Upper lobe of right lung (tissue), 1 donor: ENCODE measurements at regions not wholly inside any gene's neighbourhood (a gene's known extent, or its start where the extent isn't known, plus 50 kb on each side); places are given as distances from the start of the nearest gene placed in this dataset.

Source experiments
- ATAC-seq: fragments of 200-7000 bp; cut with Tn5 transposase; one replicate; pipeline ENCODE4 v1.9.1; 2020; ENCODE audit warnings: mild to moderate bottlenecking, moderate library complexity
- DNase-seq: peaks from one replicate; pipeline ENCODE4 v3.0.0-alpha.2; 2020
- H3K27ac ChIP-seq: fragments of 200-600 bp; one replicate; pipeline ENCODE4 v1.8.0; 2022
- H3K27me3 ChIP-seq: fragments of 200-600 bp; one replicate; pipeline ENCODE4 v1.8.0; 2022; ENCODE audit warnings: mild to moderate bottlenecking
- H3K36me3 ChIP-seq: fragments of 200-600 bp; one replicate; pipeline ENCODE4 v1.8.0; 2022
- H3K4me1 ChIP-seq: fragments of 200-600 bp; one replicate; pipeline ENCODE4 v1.8.0; 2022
- H3K4me3 ChIP-seq: fragments of 200-600 bp; one replicate; pipeline ENCODE4 v1.8.0; 2022; ENCODE audit warnings: mild to moderate bottlenecking
- H3K9me3 ChIP-seq: fragments of 200-600 bp; one replicate; pipeline ENCODE4 v1.8.0; 2022
- intact Hi-C: fragments of 100-400 bp; cut with DNase I; formaldehyde crosslinking; loops from one replicate; pipeline ENCODE4 v1.11.0; 2022
- TF ChIP-seq, protein P1 (sequence below): fragments of 200-600 bp; IDR thresholded peaks from one replicate; pipeline ENCODE4 v1.8.0; 2022; ENCODE audit warnings: antibody characterized with exemption
- donor health status: DM: no; HTN: yes; CAD: no; lungs with severe emphysema.

DNA sequence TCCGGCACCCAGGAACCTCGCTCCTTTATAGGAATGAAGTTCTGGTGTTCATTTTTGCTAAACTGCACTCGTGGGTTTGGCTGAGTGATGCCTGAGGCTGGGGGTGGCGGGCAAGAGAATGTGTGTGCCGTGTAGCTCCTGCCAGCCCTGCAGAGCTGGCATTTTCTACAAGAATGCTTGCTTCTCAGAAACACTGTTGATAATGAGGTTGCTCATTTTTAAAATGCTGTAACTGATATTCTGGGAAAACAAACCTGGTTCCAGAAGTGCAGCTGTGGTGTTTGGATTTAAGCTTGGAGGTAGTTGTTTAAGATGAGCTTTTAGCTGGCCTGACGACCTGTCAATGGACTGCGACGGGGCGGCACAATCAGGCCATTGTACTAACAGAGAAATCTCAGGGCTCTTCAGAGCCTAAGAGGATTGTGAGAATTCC is 511.9 kb upstream of the TNP1 start:
- no peaks in the 10 kb centered on the region for H3K4me1 ChIP-seq
- TF ChIP-seq, protein P1, sequence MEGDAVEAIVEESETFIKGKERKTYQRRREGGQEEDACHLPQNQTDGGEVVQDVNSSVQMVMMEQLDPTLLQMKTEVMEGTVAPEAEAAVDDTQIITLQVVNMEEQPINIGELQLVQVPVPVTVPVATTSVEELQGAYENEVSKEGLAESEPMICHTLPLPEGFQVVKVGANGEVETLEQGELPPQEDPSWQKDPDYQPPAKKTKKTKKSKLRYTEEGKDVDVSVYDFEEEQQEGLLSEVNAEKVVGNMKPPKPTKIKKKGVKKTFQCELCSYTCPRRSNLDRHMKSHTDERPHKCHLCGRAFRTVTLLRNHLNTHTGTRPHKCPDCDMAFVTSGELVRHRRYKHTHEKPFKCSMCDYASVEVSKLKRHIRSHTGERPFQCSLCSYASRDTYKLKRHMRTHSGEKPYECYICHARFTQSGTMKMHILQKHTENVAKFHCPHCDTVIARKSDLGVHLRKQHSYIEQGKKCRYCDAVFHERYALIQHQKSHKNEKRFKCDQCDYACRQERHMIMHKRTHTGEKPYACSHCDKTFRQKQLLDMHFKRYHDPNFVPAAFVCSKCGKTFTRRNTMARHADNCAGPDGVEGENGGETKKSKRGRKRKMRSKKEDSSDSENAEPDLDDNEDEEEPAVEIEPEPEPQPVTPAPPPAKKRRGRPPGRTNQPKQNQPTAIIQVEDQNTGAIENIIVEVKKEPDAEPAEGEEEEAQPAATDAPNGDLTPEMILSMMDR = no peak
- no peaks in the 10 kb centered on the region for H3K36me3 ChIP-seq
- intact Hi-C loops = no loop called here
- H3K27ac ChIP-seq = no peak overlapping the region
- H3K9me3 ChIP-seq = no peaks in the 10 kb centered on the region
- no peaks in the 10 kb centered on the region for H3K27me3 ChIP-seq
- DNase-seq (no peak), ATAC-seq (peak; percentile 65)
- no peak overlapping the region for H3K4me3 ChIP-seq

DNA sequence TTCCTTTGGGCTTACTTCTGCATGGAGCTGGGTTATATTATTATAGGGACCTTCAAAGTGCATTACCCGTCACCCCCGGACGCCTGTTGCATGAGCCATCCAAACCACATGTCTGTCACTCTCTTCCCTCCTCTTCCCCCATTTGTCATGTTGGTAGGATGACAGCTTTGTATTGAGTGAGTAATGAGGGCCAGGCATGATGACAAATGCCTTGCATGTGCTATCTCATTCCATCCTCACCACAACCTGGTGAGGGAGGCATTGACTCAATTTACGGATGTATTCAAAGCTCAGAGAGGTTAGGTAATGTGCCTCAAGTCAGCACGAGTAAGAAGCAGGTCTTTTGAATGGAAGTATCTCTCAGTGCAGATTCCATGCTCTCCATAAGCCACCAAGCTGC is 510.5 kb upstream of the TNP1 start:
- TF ChIP-seq, protein P1 = no peak
- Histone ChIP-seq H3K36me3 (no peaks in the 10 kb centered on the region), H3K9me3 (no peaks in the 10 kb centered on the region), H3K27ac (no peak overlapping the region), H3K27me3 (no peaks in the 10 kb centered on the region), H3K4me3 (no peak overlapping the region), H3K4me1 (no peaks in the 10 kb centered on the region)
- DNase-seq (no peak), ATAC-seq (no peak)
- intact Hi-C loops = no loop called here

DNA sequence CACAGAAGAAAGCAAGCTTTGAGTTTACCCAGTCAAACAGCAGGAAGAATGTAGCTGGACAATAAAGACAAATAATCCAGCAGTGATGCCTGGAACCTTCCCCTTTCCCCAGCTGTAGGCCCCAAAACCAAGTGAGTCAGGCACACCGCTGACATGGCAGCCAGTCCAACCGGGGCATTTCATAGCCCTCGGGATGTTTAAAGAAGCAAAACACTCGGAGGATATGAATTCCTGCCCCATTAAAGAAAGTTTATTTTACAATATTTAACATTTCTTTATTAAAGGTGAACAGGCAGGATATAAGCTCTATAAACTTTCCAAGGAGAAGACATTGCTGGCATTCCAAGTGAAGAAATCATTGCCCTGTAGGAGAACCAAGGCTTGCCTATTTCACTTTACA is 507.6 kb upstream of the TNP1 start:
- ATAC-seq (no peak), DNase-seq (no peak)
- TF ChIP-seq, protein P1 = no peak
- Histone ChIP-seq H3K27ac (no peak overlapping the region), H3K4me1 (no peaks in the 10 kb centered on the region), H3K4me3 (no peak overlapping the region), H3K9me3 (no peaks in the 10 kb centered on the region), H3K27me3 (no peaks in the 10 kb centered on the region), H3K36me3 (no peaks in the 10 kb centered on the region)
- intact Hi-C loops = no loop called here

DNA sequence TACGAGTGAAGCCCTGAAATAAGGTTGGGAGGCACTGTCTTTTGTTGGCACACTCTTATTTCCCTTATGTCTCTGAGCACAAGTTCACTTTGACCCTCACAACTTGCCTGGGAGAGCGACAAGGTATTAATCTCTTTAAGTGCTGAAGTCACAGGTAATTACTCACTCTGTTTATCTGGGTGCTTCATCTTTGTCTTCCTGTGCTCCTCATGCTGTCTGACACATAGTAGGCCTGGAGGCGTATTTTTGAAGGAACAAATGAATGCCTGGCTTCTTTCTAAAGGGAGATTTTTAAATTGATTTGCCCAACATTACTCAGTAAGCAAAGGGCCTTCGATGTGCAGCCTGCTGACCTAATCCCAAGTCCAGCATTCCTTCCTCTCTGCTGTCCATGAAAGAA is 507.1 kb upstream of the TNP1 start:
- Histone ChIP-seq H3K36me3 (no peaks in the 10 kb centered on the region), H3K27ac (no peak overlapping the region), H3K9me3 (no peaks in the 10 kb centered on the region), H3K27me3 (no peaks in the 10 kb centered on the region), H3K4me1 (no peaks in the 10 kb centered on the region), H3K4me3 (no peak overlapping the region)
- ATAC-seq = no peak
- intact Hi-C loops = no loop called here
- TF ChIP-seq, protein P1 = no peak
- DNase-seq = no peak

DNA sequence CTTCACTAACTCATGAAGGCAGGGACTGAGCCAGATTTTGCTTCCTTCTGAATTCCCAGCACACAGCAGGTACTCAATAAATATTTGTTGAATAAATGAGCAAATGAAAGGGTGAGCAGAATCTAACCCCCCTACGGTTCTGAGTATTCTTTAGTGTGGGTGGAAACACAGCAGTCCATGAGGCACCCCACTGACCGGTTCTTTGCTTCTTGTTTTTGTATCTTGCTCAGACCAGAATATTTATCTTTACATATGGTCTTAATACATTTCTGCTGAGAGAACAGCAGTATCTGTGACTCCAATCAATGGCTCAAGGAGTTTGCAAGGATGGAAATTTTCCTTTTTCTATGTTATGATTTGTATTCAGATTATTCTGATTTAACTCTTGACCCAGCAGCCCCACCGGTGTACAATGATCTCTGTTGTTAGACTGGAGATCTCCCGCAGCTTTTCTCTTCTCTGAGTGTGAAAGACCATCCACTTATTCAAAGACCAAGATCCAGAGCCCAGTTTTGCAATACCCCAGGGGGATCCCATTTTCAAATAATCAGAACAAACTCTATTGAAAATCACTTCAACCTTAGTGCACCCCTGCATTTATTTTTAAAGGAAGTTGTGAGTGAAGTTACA is 506.5 kb upstream of the TNP1 start:
- Histone ChIP-seq H3K27me3 (no peaks in the 10 kb centered on the region), H3K4me3 (no peak overlapping the region), H3K4me1 (peaks cover 4% of the 10 kb centered on the region), H3K9me3 (no peaks in the 10 kb centered on the region), H3K36me3 (no peaks in the 10 kb centered on the region), H3K27ac (no peak overlapping the region)
- ATAC-seq (no peak), DNase-seq (no peak)
- intact Hi-C loops = no loop called here
- TF ChIP-seq, protein P1 = no peak

DNA sequence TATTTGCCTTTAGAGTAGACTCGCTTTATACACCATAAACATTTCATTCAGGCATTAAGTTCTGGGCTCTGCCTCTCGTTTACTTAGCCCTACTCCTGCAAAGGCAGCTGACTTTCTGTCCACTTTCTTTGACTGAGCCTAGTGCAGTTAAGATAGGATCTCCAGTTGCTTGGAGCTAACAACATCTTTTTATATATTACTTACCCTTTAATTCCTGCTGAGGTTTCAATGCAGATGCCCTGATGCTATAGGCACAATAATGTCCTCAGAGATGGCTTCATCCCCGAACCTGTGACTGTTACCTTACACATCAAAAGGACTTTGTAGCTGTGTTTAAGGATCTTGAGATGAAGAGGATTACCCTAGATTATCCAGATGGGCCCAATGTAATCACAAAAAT is 505.8 kb upstream of the TNP1 start:
- no peaks in the 10 kb centered on the region for H3K36me3 ChIP-seq
- intact Hi-C loops = no loop called here
- H3K4me1 ChIP-seq = peaks cover 12% of the 10 kb centered on the region
- no peaks in the 10 kb centered on the region for H3K9me3 ChIP-seq
- ATAC-seq (no peak), DNase-seq (no peak)
- H3K4me3 ChIP-seq = no peak overlapping the region
- H3K27ac ChIP-seq = no peak overlapping the region
- TF ChIP-seq, protein P1 = no peak
- H3K27me3 ChIP-seq = no peaks in the 10 kb centered on the region
